HG03565 (cell line): ENCODE measurements at regions not wholly inside any gene's neighbourhood (a gene's known extent, or its start where the extent isn't known, plus 50 kb on each side); places are given as distances from the start of the nearest gene placed in this dataset.
"Not testable (repeated sequence)": the region's sequence is repeated elsewhere in the genome, so short reads cannot be mapped to it uniquely, and the experiment has no call there.

Experiments used
- ATAC-seq: cut with Tn5 transposase; IDR thresholded peaks from one replicate; pipeline ENCODE4 v1.9.1; 2021; ENCODE audit warnings: mild to moderate bottlenecking, moderate library complexity; ENCODE audit not compliant: unreplicated experiment

DNA sequence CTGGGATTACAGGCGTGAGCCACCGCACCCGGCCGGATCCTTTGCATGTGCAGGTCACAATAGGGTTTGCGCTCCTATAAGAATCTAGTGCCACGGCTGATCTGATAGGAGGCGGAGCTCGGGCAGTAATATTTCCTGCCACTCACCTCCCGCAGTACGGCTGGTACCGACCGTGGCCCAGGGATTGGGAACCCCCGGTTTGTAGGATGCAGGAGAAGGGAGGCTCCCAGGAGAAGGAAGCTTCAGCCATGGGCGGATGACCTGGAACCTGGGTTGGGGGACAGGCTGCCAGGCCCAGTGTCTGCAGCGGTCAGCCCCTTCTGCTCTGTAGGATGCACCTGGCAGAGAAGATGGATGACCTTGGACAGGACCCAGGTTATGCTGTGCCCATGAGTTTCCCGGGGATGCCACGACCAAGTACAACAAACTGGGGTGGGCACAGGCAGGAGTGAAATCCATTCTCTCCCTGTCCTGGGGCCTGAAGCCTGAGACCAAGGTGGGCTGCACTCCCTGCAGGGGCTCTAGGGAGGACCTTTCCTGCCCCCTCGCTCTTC, 818.9 kb downstream of the BRD1 start:
- ATAC-seq, result no peak

DNA sequence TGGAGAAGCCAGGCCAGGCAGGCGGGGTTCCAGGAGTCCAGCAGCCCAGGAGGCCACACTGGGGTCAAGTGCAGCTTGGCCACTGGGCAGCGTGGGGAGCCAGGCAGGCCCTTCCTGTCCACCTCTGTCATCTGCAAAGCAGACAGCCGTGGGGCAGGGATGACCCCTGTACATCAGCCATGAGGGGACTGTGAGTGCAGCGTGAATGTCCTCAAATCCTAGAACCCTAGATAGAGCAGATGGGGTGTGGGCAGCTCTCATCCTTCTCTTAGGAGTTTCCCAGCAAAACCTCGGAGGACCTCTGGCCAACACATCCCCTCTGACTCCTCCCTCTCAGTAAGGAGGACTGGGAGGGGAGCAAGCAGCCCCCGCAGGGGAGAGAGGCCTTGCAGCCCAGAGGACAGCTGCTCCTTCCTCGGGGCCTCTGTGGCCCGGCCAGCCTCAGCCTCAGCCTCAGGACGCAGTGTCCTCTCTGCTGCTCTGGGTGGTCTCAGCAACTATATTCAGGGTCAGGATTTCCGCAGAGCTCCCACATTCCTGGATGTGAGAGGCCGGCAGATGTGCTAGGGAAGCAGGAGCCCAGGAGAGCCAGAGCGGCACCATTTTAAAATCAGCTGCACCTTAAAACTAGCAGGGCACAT, 820.5 kb downstream of the BRD1 start:
- no peak for ATAC-seq

DNA sequence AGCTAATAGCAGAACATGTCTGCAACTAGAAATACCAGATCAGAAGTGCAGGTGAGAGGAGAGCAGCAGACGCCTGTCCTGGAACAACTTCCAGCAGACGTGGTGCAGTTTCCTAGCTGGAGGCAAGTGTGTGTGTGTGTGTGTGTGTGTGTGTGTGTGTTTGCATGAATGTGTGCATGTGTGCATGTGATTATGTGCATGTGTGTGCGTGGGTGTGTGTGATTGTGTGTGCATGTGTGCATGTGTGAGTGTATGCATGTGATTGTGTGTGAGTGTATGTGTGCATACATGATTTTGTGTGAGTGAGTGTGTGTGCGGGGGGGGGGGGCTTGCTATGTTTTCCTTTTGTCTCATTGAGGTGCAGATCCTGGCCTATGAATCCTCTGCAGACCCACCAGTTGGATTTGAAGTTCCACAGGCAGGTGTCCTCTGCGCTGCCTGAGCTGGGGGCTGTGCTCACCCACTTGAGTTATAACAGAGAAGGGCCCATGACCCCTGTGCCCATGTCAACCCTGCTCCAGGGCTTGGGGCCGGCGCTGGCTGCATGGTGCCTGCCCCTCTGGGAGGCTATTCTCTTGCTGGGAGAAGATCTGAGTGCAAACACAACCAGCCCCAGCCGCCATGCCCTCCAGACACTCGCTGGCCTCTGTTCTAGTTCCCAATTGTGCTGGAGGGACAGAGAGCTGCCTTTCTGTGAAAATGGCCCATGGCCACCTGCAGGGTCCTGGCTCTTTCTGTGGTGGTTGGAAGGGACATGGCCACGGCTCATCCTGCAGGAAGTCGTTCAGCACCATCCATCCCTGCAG, 821.3 kb downstream of the BRD1 start:
- ATAC-seq, result no peak

DNA sequence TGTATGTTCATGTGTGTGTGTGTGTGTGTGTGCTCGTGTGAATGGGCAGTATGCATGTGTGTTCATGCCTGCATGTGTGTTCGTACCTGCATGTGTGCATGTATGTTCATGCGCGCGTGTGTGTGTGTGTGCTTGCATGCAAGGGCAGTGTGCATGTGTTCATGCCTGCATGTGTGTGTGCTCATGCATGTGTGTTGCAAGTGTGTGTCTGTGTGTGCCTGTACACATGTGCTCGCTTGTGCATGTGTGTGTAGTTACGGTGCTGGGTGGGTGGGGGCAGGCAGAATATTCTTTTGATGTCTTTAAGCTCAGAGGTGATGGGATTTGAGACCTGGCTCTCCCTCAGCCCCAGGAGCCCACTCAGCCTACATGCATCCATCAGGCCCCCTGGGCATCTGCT, 822.1 kb downstream of the BRD1 start:
- ATAC-seq, result no peak

DNA sequence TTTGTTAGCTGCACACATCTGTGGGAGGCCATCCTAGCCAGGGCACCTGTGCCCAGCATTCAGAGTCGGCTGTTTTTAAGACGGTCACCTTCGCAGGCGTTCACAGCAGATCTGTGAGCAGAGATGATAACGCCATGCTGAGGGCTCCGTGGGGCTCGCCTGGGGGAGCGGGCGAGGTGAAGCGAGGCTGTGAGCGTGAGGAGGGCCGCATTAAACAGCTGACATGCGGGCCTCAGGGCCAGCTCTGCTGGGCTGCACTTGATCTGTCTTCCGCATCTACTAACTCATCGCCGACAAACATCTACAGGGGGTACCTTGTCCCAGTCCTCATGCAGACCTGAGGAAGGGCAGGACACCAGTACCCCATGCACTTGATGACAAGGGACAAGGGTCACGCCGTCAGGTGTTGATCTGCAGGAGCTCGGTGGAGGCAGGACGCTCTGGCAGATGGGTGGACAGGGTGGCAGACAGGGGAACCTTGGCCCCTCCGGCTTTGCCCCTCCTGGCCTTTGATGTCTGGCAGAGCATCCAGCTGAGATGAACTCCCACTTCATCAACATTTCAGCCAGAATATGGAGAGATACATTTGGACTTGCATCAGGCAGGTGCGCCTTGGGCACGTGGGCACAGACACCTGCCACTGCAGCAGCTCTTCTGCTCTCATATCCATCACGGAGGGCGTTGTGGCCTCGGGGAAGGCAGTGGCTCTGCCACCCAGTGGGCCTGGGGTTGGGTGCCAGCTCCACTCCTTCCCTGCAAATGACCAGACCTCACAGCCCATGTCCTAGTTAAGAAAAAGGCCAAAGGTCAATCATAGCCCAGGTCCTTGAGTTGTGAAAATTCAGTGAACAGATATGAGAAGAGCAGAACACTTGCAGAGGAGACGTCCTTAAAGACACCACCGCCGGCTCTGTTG, 822.9 kb downstream of the BRD1 start:
- ATAC-seq, result no peak

DNA sequence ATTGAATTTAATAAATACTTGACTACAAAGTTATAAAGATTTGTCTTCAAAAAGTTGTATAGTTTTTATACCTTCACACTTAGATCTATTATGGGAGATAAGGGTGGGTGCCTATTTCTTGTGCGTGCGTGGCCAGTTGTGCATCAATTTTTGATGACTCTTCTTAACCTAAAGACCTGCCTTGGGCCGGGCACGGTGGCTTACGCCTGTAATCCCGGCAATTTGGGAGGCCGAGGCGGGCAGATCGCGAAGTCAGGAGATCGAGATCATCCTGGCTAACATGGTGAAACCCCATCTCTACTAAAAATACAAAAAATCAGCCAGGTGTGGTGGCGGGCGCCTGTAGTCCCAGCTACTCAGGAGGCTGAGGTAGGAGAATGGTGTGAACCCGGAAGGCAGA, 830.1 kb downstream of the BRD1 start:
- ATAC-seq, result not testable (repeated sequence)

DNA sequence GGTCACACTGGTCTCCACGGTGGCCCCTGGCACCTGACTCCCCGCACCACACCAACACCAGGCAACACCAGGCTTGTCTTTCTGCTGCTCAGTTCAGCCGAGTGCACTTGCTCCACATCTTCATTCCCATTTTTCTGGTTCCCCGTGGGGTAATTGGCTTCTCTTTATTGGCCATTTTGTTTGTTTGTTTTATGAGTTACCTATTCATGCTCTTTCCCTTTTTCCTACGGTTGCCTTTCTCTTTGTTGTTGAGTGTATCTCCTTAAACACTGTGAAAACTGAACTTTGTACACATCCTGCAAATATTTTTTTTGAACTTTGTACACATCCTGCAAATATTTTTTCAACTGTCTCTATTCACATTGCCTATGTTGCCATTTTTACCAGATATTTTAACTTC, 834.0 kb downstream of the BRD1 start:
- no peak for ATAC-seq

DNA sequence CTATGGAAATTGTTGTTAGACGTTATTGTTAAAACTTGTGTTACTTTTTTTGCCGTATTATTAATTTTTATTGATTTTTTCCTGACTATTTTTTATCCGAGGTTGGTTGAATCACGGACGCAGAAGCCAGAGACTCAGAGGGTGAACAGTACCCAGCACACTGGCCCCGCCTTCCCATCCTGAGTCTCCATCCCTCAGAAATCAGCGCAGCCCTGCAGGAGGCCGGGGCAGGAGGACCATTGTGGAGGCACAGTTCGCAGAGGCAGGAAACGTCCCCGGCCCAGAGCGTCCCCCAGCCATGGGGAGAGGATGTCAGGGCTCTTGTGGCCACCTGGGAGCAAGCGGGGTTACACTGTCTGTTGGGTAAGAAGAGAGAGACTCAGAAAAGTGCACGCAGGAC, 843.0 kb downstream of the BRD1 start:
- ATAC-seq, result no peak

DNA sequence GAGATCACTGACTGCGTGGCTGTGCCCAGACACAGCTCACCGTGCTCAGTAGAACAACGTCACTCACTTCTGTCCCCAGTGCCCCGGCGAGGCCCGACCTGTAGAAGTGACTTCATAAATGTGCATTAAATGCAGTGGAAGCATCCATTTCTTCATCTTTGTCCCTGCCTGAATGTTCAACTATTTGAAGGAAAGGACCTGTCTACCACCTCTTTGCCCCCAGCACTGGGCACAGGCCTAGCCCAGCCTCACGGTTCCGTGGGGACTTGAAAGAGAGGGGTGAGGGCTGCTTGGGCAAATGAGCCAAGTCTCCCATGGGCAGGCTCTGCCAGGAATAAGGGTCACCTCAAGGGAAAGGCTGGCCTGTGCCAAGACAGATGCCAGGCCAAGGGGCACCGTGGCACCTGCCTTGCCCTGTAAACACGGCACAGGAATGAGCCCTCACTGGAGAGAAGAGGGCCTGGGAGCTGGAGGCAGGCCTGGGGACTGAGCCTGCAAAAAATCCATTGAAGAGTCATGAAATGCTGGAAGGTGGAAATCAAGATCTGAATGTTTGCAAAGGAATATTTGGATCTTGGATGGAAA, 845.3 kb downstream of the BRD1 start:
- no peak for ATAC-seq

DNA sequence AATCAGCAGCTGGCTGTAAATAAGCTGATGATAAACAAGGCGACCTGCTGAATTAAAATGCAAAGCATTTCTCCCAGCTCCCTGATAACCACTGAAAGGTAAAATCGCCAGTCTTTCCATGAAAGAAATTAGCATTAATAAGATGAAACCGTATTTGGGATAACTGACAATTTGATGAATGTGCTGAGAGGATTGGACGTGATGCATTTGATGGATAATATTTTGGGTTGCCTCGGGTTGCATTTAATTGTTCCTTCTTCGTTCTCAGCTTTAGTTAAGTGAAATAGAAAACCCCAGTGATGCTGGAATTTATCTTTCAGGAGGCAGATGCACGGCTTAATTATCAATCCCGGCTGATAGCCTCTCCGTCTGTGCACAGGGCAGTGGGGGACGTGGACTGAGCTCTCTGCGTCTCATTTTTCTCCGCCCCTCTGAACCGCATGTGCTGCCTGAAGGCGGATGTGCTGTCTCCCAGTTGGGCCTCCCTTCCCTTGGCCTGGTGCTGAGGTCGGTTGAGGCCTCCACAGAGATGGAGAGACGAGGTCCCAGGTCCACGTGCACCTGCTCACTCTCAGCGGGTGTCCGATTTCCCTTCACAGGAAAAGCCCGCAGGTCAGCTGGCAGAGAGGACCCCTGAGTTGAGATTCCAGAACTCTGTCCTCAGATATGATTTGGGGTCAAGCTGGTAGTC, 846.2 kb downstream of the BRD1 start:
- no peak for ATAC-seq

DNA sequence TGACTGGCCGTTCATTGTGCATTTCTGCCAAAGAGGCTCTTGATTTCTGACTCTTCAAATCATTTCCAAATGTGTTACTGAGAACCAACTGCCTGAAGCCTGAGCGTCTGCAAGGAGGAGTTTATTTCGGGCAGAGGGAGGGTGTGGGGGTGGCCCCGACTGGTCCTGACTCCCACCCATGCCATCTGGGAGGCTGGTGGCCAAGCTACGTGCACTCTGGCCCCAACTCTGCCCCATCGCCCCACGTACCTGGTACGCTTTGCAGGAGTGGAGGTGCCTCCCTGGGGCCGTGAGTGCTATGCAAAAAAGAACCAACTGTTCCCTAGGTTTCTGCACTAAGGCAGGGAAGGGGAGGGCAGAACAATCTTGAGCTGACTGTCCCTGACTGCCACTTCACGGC, 846.8 kb downstream of the BRD1 start:
- ATAC-seq, result no peak

DNA sequence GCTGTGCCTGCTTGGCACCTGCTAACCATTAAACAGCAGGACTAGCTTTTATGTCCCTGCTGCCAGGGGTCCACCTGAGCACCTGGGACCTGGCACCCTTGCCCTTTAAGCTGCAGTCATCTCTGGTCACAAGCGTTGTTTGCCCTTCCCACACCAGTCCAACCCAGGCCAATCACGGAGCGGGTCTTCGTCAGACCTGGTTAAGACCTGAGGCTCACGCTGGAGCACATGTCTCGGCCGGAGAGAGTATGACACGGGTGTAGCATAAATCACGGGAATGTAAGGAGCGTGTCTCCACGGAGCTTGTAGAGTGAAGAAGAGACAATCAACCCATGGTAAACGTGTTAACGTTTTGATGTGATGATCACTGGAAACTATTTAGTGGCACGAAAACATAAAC, 847.3 kb downstream of the BRD1 start:
- ATAC-seq, result no peak

DNA sequence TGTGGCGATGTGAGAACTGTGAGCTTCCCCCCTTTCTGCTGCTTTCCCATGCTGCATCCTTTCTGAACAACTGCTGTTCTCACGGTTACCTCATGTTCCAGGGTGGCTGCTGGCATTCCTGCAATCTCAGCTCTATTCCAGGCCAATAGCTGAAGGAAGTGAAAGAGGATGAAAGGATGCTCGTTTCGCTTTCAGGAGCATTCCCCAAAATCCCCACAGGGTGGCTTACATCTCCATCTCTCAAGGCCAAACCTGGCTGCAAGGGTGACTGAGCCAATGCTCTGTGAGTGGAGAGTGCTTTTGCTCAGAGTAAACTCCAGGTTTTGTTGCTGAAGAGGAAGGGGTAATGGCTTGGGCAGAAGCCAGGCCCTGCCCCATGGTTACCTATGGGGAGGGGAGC, 848.2 kb downstream of the BRD1 start:
- no peak for ATAC-seq

DNA sequence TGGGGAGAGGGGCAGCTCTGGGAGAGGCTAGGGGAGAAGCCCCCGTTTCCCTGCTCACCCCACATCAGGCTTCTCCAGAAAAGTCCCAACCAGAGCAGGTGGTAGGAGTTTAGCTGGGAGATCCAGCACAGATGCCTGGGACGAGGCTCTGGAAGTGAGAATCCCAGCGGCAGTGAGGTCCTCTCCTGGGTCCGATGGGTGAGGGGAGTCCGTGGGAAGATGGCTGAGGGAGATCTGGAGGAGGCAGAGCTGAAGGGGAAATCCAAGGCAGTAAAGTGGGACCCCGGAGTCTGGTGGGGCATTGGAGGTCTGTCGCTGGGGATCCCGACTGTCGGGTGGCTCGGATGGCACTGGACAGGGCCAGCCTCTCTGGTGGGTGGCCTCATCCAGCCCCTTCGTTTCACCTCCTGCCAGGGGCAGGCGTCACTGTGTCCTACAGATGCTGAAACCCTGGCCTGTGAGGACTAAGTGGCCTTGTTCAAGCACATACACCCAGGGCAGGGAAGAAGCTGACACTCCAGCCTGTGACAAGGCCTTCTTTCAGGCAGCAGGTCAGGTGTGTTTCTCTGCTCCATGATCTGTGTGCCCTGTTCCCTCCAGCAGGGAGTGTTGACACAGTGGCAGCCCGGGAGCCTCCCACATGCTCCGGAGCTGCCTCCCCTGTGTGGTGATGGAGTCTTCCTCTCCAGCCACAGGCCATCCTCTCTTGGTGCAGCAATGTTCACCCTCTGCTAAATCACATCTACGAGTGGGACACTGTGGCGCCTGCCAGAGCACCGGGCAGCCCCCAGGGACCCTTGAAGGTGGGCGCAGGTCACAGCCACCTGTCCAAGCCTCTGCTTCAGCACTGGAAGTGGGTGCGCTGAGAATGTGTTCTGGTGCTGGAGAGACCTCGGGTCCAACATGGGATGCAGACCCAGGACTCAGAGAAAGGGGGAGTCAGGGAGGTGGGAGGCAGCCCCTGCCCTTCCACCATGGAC, 850.8 kb downstream of the BRD1 start:
- no peak for ATAC-seq

DNA sequence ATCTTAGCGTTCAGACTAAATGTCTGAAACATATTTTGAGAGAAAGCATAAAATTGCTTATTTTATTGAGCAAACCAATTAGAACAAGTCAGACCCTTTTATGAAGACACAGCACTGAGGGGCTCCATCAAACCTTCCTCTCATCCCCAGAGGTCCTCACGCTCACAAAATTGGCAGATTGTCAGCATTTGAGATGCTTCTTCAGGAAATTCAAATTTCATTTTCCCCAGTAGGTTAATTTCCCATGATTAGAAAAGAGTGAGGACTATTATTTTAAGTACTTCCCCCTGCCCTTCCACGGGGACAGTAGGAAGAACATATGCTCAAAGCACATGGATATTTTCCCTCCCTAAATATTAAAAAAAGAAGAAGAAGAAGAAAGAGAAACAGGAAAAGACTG, 851.8 kb downstream of the BRD1 start:
- no peak for ATAC-seq

DNA sequence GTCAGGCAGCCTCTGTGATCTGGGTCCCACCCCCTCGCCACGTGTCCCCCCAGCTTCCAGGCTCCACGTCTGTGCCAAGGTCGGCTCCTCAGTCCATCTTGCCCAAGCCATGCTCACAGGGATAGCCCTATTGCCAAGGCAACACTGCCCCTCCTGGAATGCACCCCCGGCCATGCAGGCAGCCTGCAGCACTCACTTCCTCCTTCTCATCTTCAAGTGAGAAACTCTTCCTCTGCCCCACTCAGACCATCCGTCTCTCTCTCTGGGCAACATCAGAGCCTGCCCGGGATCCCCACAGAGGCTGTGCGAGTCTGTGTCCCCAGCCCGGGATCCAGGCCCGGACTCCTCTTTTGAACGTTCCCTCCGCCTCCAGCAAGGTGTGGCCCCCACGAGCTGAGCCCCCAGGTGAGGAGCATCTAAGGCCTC, 852.3 kb downstream of the BRD1 start:
- ATAC-seq, result no peak

DNA sequence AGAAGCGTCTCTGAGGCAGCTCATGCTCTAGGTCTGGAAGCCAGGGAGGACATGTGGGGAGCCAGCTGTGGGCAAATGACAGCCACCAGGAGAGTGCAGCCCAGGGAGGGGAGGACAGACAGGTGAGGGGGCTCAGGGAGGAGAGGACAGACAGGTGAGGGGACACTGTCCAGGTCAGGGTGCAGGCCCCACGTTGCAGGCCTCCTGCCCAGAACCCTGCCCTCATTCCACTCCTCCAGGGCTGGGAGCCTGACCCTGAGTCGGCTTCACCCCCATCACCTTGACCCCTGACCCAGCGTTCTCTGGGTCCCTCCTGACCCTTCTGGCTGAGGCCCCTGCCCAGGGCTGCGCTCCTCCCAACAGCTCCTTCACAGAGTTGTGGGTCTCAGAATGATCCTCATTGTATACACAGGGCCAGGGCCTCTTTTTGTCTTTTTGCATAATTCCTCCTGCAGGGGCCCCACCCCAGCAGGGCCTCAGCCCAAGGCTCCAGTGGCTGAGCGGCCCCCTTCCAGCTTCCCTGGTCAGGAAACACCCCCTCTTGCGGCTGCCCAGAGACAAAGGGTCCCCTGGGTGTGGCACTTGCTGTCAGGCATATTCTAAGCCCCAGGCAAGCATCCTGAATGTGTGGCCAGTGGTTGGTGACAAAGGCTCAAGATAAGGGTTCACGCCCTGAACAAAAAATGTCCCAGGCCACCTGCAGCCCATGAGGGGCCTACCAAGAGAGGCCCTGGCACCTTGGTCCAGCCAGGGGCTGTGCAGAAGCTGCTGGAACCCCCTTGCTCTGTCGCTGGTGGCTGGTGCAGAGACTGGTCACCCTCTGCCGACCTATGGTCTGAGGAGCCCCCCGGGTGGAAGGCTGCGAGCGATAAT, 853.0 kb downstream of the BRD1 start:
- ATAC-seq, result no peak

DNA sequence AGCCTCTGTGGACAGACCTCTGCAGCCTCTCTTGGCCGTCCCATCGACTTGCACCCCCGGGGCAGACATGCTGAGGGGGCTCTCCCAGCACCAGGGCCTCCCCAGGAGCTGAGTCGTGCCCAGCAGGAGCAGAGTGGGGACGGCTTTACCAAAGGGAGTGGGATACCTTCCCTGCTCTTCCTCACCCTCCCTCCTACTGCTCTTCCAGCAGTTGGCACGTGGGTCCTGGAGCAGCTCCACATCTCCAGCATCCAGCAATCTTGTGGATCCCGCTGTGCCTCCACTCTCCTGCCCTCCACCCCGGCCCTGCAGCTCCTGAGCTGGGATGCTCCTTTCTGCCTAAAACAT, 854.0 kb downstream of the BRD1 start:
- no peak for ATAC-seq
